Fibroblast of gingiva (primary cell): ENCODE measurements at regions not wholly inside any gene's neighbourhood (a gene's known extent, or its start where the extent isn't known, plus 50 kb on each side); places are given as distances from the start of the nearest gene placed in this dataset.

Source experiments
- DNase-seq: peaks from one replicate; pipeline ENCODE4 v3.0.0-alpha.2; 2011; ENCODE audit warnings: low read depth

GRCh38 chr11:86119077-86119476 lies 50.2 kb upstream of the PICALM start:
- peak; percentile 38 for DNase-seq
